HG03442 (cell line): ENCODE measurements at regions not wholly inside any gene's neighbourhood (a gene's known extent, or its start where the extent isn't known, plus 50 kb on each side); places are given as distances from the start of the nearest gene placed in this dataset.

Source experiments
- ATAC-seq: cut with Tn5 transposase; IDR thresholded peaks from one replicate; pipeline ENCODE4 v1.9.1; 2021; ENCODE audit warnings: mild to moderate bottlenecking, moderate library complexity; ENCODE audit not compliant: unreplicated experiment

DNA sequence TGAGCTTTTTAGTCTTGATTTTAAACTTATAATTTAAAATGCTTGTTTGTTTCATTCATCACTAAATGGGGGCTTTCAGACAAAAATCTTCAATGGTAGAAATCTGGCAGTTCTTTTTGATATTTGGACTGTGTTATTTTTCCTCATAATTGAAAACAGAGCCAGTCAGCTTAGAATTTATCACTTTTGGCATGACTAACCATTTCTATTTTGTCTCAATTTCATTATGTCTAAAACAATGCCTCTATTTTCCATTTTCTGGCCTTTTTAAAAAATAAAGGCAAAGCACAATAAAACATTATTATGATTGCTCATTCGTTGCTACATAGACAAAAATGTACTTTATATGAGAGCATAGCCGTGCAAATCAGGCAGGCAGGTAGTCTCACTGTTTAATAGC, 434.5 kb downstream of the XIRP2 start:
- ATAC-seq, result no peak

DNA sequence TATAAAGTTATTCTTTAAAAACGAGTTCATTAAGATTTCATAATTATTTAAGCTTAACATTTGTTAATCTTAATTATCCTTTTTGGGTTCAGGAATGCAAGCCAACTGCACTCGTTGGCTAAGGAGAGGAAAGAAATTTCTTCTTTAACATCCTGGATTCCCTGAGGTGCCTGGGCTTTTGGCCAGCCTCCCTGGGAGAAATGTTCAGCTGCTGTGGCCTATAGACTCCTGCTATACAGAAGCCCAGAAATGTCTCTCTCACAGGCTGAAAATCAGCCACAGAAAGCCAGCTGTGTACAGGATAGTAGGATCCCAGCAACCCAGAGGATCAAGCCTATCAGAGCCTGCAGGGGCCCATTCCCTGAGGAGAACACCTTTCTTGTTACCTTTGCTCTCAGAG, 430.3 kb downstream of the XIRP2 start:
- no peak for ATAC-seq

DNA sequence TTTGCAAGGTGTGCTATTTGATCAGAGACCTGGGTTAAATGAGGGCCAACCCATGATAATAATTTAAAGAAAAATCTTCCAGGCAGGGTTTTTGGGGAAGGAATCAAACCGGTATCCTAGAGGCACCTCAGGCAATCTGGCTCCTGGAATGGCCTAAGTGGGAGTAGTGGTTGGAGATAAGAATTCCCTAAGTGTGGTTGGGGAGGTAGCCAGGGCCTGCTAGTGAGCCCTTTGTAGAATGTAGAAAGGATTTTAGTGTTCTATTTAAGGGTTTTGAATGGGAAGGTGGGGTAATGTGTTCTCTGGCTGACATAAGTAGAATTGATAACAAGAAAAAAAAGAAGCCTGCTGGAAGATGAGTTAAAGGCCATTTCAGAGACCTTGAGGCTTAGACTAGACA, 422.2 kb downstream of the XIRP2 start:
- no peak for ATAC-seq
